ENCODE measurements at regions not wholly inside any gene's neighbourhood (a gene's known extent, or its start where the extent isn't known, plus 50 kb on each side); places are given as distances from the start of the nearest gene placed in this dataset.
"Not testable (repeated sequence)": the region's sequence is repeated elsewhere in the genome, so short reads cannot be mapped to it uniquely, and the experiment has no call there.

- DNase-seq (ENCODE audit: low read depth): no peak
Measured at GRCh38 chr2:225244933-225245332, 154.6 kb upstream of the NYAP2 start.

- DNase-seq (ENCODE audit: low read depth): no peak
Measured at GRCh38 chr2:225236769-225237323, 162.7 kb upstream of the NYAP2 start.

- DNase-seq (ENCODE audit: low read depth): peak; percentile 1
Measured at GRCh38 chr2:225233234-225233633, 166.3 kb upstream of the NYAP2 start.

- no peak for DNase-seq (ENCODE audit: low read depth)
Measured at GRCh38 chr2:225231900-225232299, 167.6 kb upstream of the NYAP2 start.

GRCh38 chr2:225229346-225229745 is 170.2 kb upstream of the NYAP2 start:
- DNase-seq (ENCODE audit: low read depth): not testable (repeated sequence)

- DNase-seq (ENCODE audit: low read depth): no peak
Measured at GRCh38 chr2:225226441-225226840, 173.1 kb upstream of the NYAP2 start.

- no peak for DNase-seq (ENCODE audit: low read depth)
Measured at GRCh38 chr2:225223301-225223700, 176.2 kb upstream of the NYAP2 start.

GRCh38 chr2:225207471-225207870 is 165.2 kb upstream of the DOCK10 start:
- DNase-seq (ENCODE audit: low read depth): no peak

GRCh38 chr2:225207043-225207442 is 164.8 kb upstream of the DOCK10 start:
- DNase-seq (ENCODE audit: low read depth): no peak

GRCh38 chr2:225196579-225196978 is 154.3 kb upstream of the DOCK10 start:
- no peak for DNase-seq (ENCODE audit: low read depth)

GRCh38 chr2:225192869-225193268 is 150.6 kb upstream of the DOCK10 start:
- DNase-seq (ENCODE audit: low read depth): no peak

GRCh38 chr2:225190987-225191386 is 148.7 kb upstream of the DOCK10 start:
- DNase-seq (ENCODE audit: low read depth): no peak

GRCh38 chr2:225184948-225185347 is 142.7 kb upstream of the DOCK10 start:
- DNase-seq (ENCODE audit: low read depth): no peak

GRCh38 chr2:225182126-225182525 is 139.9 kb upstream of the DOCK10 start:
- no peak for DNase-seq (ENCODE audit: low read depth)

GRCh38 chr2:225177098-225177497 is 134.8 kb upstream of the DOCK10 start:
- DNase-seq (ENCODE audit: low read depth): peak; percentile 9

- DNase-seq (ENCODE audit: low read depth): no peak
Measured at GRCh38 chr2:225173909-225174308, 131.6 kb upstream of the DOCK10 start.

- DNase-seq (ENCODE audit: low read depth): no peak
Measured at GRCh38 chr2:225171350-225171749, 129.1 kb upstream of the DOCK10 start.

GRCh38 chr2:225170162-225170561 is 127.9 kb upstream of the DOCK10 start:
- DNase-seq (ENCODE audit: low read depth): no peak

GRCh38 chr2:225169396-225169795 is 127.1 kb upstream of the DOCK10 start:
- DNase-seq (ENCODE audit: low read depth): no peak

GRCh38 chr2:225165052-225165451 is 122.8 kb upstream of the DOCK10 start:
- peak; percentile 40 for DNase-seq (ENCODE audit: low read depth)

GRCh38 chr2:225164401-225165050 is 122.3 kb upstream of the DOCK10 start:
- DNase-seq (ENCODE audit: low read depth): no peak

- no peak for DNase-seq (ENCODE audit: low read depth)
Measured at GRCh38 chr2:225158360-225158759, 116.1 kb upstream of the DOCK10 start.

GRCh38 chr2:225156853-225157451 is 114.7 kb upstream of the DOCK10 start:
- DNase-seq (ENCODE audit: low read depth): no peak

GRCh38 chr2:225140723-225141122 is 98.5 kb upstream of the DOCK10 start:
- DNase-seq (ENCODE audit: low read depth): no peak
